HCT116 (cell line): ENCODE measurements at regions not wholly inside any gene's neighbourhood (a gene's known extent, or its start where the extent isn't known, plus 50 kb on each side); places are given as distances from the start of the nearest gene placed in this dataset.

Experiments used
- ATAC-seq: fragments of 200-7000 bp; cut with Tn5 transposase; 2 replicates; pipeline ENCODE4 v1.9.1; 2020; ENCODE audit warnings: mild to moderate bottlenecking, moderate library complexity
- BruUV-seq: library from RNA; stranded (reverse); fragments of 400-500 nt; replicated peaks from 2 replicates; lab custom pipeline; 2021; lab: Mats Ljungman, UMichigan
- CTCF ChIA-PET: fragments of 300-600 bp; sonication (Branson Sonifier 250); formaldehyde crosslinking; loops from one replicate; lab custom pipeline; 2021; ENCODE audit warnings: antibody characterized with exemption; lab: Charles Lee
- POLR2A ChIA-PET: fragments of 300-600, 350-600 bp; sonication (Branson Sonifier 250); formaldehyde crosslinking; loops from one replicate; lab custom pipeline; 2021; ENCODE audit warnings: antibody characterized with exemption; lab: Charles Lee
- RAD21 ChIA-PET, 2 experiments: fragments of 300-600 bp; sonication (Branson Sonifier 250); formaldehyde crosslinking; loops; one replicate each; lab custom pipeline; 2023; ENCODE audit warnings: low total read pairs in 2 of 2; ENCODE audit not compliant: uncharacterized antibody in 2 of 2, unreplicated experiment in 2 of 2, low non-redundant PET in 1 of 2; lab: Charles Lee
- DNase-seq: peaks from one replicate; pipeline ENCODE4 v3.0.0-alpha.2; 2010; ENCODE audit warnings: low read depth, low spot score
- H2AFZ ChIP-seq: fragments of 200-600 bp; shearing (Covaris generic), sonication (generic); 2 replicates; pipeline ENCODE4 v1.6.1; 2017; ENCODE audit warnings: low read depth, mixed run types, mixed read lengths, antibody characterized with exemption, low read length; ENCODE audit not compliant: poor library complexity, severe bottlenecking
- H3K27ac ChIP-seq: 2 replicates; pipeline ENCODE4 v1.5.1; 2012; ENCODE audit warnings: low read depth, low read length
- H3K27me3 ChIP-seq: fragments of 200-600 bp; sonication (generic); 2 replicates; pipeline ENCODE4 v1.6.1; 2016; ENCODE audit warnings: mixed run types, low read length, mixed read lengths; ENCODE audit not compliant: insufficient read depth
- H3K36me3 ChIP-seq, 2 experiments: fragments of 200-500 bp in 1 of 2; fragments of 200-600 bp in 1 of 2; sonication (Bioruptor generic) in 1 of 2; sonication (generic) in 1 of 2; 2 replicates each; pipeline versions ENCODE4 v1.5.1 to v1.6.1; 2014 to 2016; ENCODE audit warnings: low read length in 2 of 2, inconsistent platforms in 1 of 2, mixed read lengths in 1 of 2, mixed run types in 1 of 2; ENCODE audit not compliant: insufficient read depth in 2 of 2, control insufficient read depth in 1 of 2
- H3K4me1 ChIP-seq, 2 experiments: fragments of 200-600 bp in 1 of 2; sonication (generic) in 1 of 2; 2 replicates each; pipeline versions ENCODE4 v1.5.1 to v1.6.1; 2012 to 2017; ENCODE audit warnings: low read length in 2 of 2, inconsistent platforms in 1 of 2, mild to moderate bottlenecking in 1 of 2, mixed read lengths in 1 of 2, mixed run types in 1 of 2, moderate library complexity in 1 of 2; ENCODE audit not compliant: insufficient read depth in 2 of 2, control insufficient read depth in 1 of 2
- H3K4me2 ChIP-seq: fragments of 200-600 bp; sonication (generic); 2 replicates; pipeline ENCODE4 v1.6.1; 2017; ENCODE audit warnings: mixed run types, low read length, mixed read lengths
- H3K4me3 ChIP-seq, 2 experiments: fragments of 200-600 bp in 1 of 2; sonication (generic) in 1 of 2; replicated peaks in 1 of 2; 2 replicates each; pipeline ENCODE4 v1.5.1; 2011 to 2016; ENCODE audit warnings: low read length in 2 of 2, control low read depth in 1 of 2, low read depth in 1 of 2, mild to moderate bottlenecking in 1 of 2, mixed read lengths in 1 of 2, mixed run types in 1 of 2
- H3K79me2 ChIP-seq: fragments of 200-600 bp; sonication (generic); 2 replicates; pipeline ENCODE4 v1.6.1; 2017; ENCODE audit warnings: mild to moderate bottlenecking, mixed run types, low read length, moderate library complexity, mixed read lengths; ENCODE audit not compliant: insufficient read depth
- H3K9ac ChIP-seq: fragments of 200-600 bp; sonication (generic); 2 replicates; pipeline ENCODE4 v1.6.1; 2016; ENCODE audit warnings: low read length, mixed read lengths
- H3K9me2 ChIP-seq: fragments of 200-600 bp; sonication (generic), shearing (Covaris generic); 2 replicates; pipeline ENCODE4 v1.6.1; 2017; ENCODE audit warnings: mixed run types, mild to moderate bottlenecking, moderate library complexity; ENCODE audit not compliant: insufficient read depth
- H3K9me3 ChIP-seq, 2 experiments: fragments of 200-500 bp in 1 of 2; fragments of 200-600 bp in 1 of 2; sonication (Bioruptor generic) in 1 of 2; sonication (generic) in 1 of 2; 2 replicates each; pipeline ENCODE4 v1.6.1; 2014 to 2017; ENCODE audit warnings: low read length in 2 of 2, mixed read lengths in 2 of 2, inconsistent platforms in 1 of 2, low read depth in 1 of 2, mild to moderate bottlenecking in 1 of 2, mixed run types in 1 of 2, moderate library complexity in 1 of 2; ENCODE audit not compliant: control insufficient read depth in 1 of 2, insufficient read depth in 1 of 2
- H4K20me1 ChIP-seq: fragments of 200-600 bp; sonication (generic), shearing (Covaris generic); 2 replicates; pipeline ENCODE4 v1.6.1; 2017; ENCODE audit warnings: mixed run types, mild to moderate bottlenecking, moderate library complexity; ENCODE audit not compliant: insufficient read depth
- CBX3 ChIP-seq: IDR thresholded peaks from 2 replicates; pipeline ENCODE4 v1.6.1; 2012; ENCODE audit warnings: low read depth
- CEBPB ChIP-seq: IDR thresholded peaks from 2 replicates; pipeline ENCODE4 v1.6.1; 2012; ENCODE audit warnings: low read depth
- CTCF ChIP-seq, 3 experiments: fragments of 200-600 bp in 1 of 3; sonication (generic) in 1 of 3; IDR thresholded peaks in 2 of 3; conservative IDR thresholded peaks in 1 of 3; 2 replicates each; pipeline ENCODE4 v1.5.1; 2012 to 2017; ENCODE audit warnings: low read depth in 2 of 3, low read length in 2 of 3, antibody characterized with exemption in 1 of 3, borderline replicate concordance in 1 of 3, control low read depth in 1 of 3, mild to moderate bottlenecking in 1 of 3, mixed read lengths in 1 of 3, mixed run types in 1 of 3, moderate library complexity in 1 of 3; ENCODE audit not compliant: insufficient read depth in 1 of 3
- JUND ChIP-seq: IDR thresholded peaks from 2 replicates; pipeline ENCODE4 v1.6.1; 2012
- SIN3A ChIP-seq: IDR thresholded peaks from 2 replicates; pipeline ENCODE4 v1.6.1; 2012; ENCODE audit warnings: low read depth
- YY1 ChIP-seq: IDR thresholded peaks from 2 replicates; pipeline ENCODE4 v1.6.1; 2011; ENCODE audit warnings: low read length, low read depth, moderate library complexity, mild to moderate bottlenecking; ENCODE audit not compliant: insufficient replicate concordance; ENCODE audit errors: extremely low read depth
- ZBTB33 ChIP-seq: IDR thresholded peaks from 2 replicates; pipeline ENCODE4 v1.6.1; 2011; ENCODE audit warnings: mild to moderate bottlenecking, low read length, moderate library complexity; ENCODE audit not compliant: insufficient replicate concordance; ENCODE audit errors: extremely low read depth
- intact Hi-C: fragments of 100-400 bp; cut with micrococcal nuclease; formaldehyde crosslinking; loops from 2 replicates; pipeline ENCODE4 v1.10.0; 2022

GRCh38 chr2:228853151-228853550 lies 417.9 kb downstream of the PID1 start:
- Histone ChIP-seq H3K9ac (no peak overlapping the region), H3K4me1 (no peaks in the 10 kb centered on the region), H3K36me3 (no peaks in the 10 kb centered on the region), H3K4me3 (no peak overlapping the region), H3K79me2 (no peaks in the 10 kb centered on the region), H3K9me2 (no peaks in the 10 kb centered on the region), H3K4me2 (no peak overlapping the region), H3K27ac (no peak overlapping the region), H3K27me3 (no peaks in the 10 kb centered on the region), H4K20me1 (no peaks in the 10 kb centered on the region), H3K9me3 (no peaks in the 10 kb centered on the region), H2AFZ (no peak overlapping the region)
- no TSS peak for BruUV-seq
- RAD21 ChIA-PET = no interaction called here
- POLR2A ChIA-PET = no interaction called here
- CTCF ChIA-PET = no interaction called here
- DNase-seq (no peak), ATAC-seq (no peak)
- intact Hi-C loops = no loop called here
- no peak for TF ChIP-seq JUND
- TF ChIP-seq YY1 = no peak
- TF ChIP-seq SIN3A = no peak
- no peak for TF ChIP-seq CBX3
- TF ChIP-seq CTCF (IDR thresholded peaks at IDR 0.05 in 2 of 3, conservative IDR thresholded peaks at IDR 0.05 in 1 of 3; ENCODE audit: borderline replicate concordance in 1 of 3, insufficient read depth in 1 of 3, low read depth in 2 of 3, low read length in 2 of 3) = no peak
- TF ChIP-seq CEBPB = no peak
- no peak for TF ChIP-seq ZBTB33
